DOHH2 (cell line): ENCODE measurements at regions not wholly inside any gene's neighbourhood (a gene's known extent, or its start where the extent isn't known, plus 50 kb on each side); places are given as distances from the start of the nearest gene placed in this dataset.

ENCODE experiments used
- H3F3A ChIP-seq: fragments of 200-600 bp; sonication (generic), shearing (Covaris generic); 2 replicates; pipeline ENCODE4 v1.6.0; 2016; ENCODE audit warnings: antibody characterized with exemption, mild to moderate bottlenecking; ENCODE audit not compliant: control insufficient read depth, insufficient read depth
- H3K27ac ChIP-seq: fragments of 200-600 bp; sonication (generic); 2 replicates; pipeline ENCODE4 v1.5.1; 2014; ENCODE audit warnings: low read depth, mild to moderate bottlenecking, low read length, moderate library complexity
- H3K27me3 ChIP-seq: fragments of 200-600 bp; sonication (generic); 2 replicates; pipeline ENCODE4 v1.6.1; 2014; ENCODE audit warnings: mild to moderate bottlenecking, low read length, mixed read lengths; ENCODE audit not compliant: control insufficient read depth
- H3K36me3 ChIP-seq: fragments of 200-600 bp; sonication (generic); 2 replicates; pipeline ENCODE4 v1.6.1; 2014; ENCODE audit warnings: mild to moderate bottlenecking, low read length, moderate library complexity, mixed read lengths; ENCODE audit not compliant: control insufficient read depth
- H3K4me1 ChIP-seq: fragments of 200-600 bp; sonication (generic); 2 replicates; pipeline ENCODE4 v1.6.1; 2014; ENCODE audit warnings: mild to moderate bottlenecking, low read length, mixed read lengths; ENCODE audit not compliant: control insufficient read depth
- H3K4me2 ChIP-seq: fragments of 200-600 bp; sonication (generic); 2 replicates; pipeline ENCODE4 v1.6.0; 2014; ENCODE audit warnings: mild to moderate bottlenecking, low read length, moderate library complexity
- H3K4me3 ChIP-seq: fragments of 200-600 bp; sonication (generic); 2 replicates; pipeline ENCODE4 v1.5.1; 2014; ENCODE audit warnings: mild to moderate bottlenecking, low read length, mixed read lengths
- H3K79me2 ChIP-seq: fragments of 200-600 bp; sonication (generic); 2 replicates; pipeline ENCODE4 v1.6.1; 2014; ENCODE audit warnings: mild to moderate bottlenecking, low read length, mixed read lengths; ENCODE audit not compliant: control insufficient read depth
- H3K9me2 ChIP-seq: fragments of 200-600 bp; sonication (generic); replicated peaks from 2 replicates; pipeline ENCODE4 v1.6.1; 2014; ENCODE audit warnings: mild to moderate bottlenecking, low read length, mixed read lengths; ENCODE audit not compliant: control insufficient read depth
- H3K9me3 ChIP-seq: fragments of 200-600 bp; sonication (generic); 2 replicates; pipeline ENCODE4 v1.6.1; 2014; ENCODE audit warnings: antibody characterized with exemption, low read length, mixed read lengths; ENCODE audit not compliant: control insufficient read depth, insufficient read depth
- H4K20me1 ChIP-seq: fragments of 200-600 bp; sonication (generic); 2 replicates; pipeline ENCODE4 v1.6.0; 2014; ENCODE audit warnings: low read depth, mild to moderate bottlenecking, antibody characterized with exemption, low read length, moderate library complexity; ENCODE audit not compliant: control insufficient read depth, insufficient read depth
- EZH2phosphoT487 ChIP-seq: fragments of 200-600 bp; sonication (generic); IDR thresholded peaks from 2 replicates; pipeline ENCODE4 v1.6.1; 2017; ENCODE audit warnings: borderline replicate concordance, mild to moderate bottlenecking, antibody characterized with exemption, low read length, moderate library complexity, mixed read lengths
- TF ChIP-seq, protein P1 (sequence below): fragments of 200-600 bp; sonication (generic); IDR thresholded peaks from one replicate; pipeline ENCODE4 v1.5.1; 2014; ENCODE audit warnings: antibody characterized with exemption, mild to moderate bottlenecking, low read depth, low read length; ENCODE audit not compliant: poor library complexity, severe bottlenecking

DNA sequence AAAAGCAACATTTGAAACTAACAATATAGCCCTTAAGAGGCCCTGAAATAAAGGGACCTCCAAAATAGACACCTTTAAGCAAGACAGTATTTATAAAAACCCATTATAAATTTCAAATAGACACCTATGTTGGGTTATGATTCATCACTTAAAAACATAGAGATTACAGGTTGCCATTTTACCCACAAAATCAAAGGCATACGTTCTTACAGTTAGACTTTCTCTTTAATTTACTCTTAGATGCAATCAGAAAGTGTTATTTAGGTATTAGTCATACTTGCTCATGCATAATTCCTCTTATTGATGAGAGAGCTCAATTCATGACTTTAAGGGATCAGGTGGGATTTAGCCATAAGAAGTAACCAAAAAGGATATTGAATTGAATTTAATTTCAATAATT lies 51.5 kb upstream of the TMEM200A start:
- Histone ChIP-seq H3F3A (no peaks in the 10 kb centered on the region), H3K4me2 (no peak overlapping the region), H3K27ac (no peak overlapping the region), H3K4me1 (no peaks in the 10 kb centered on the region), H4K20me1 (no peaks in the 10 kb centered on the region), H3K9me2 (no peaks in the 10 kb centered on the region), H3K36me3 (no peaks in the 10 kb centered on the region), H3K27me3 (no peaks in the 10 kb centered on the region), H3K79me2 (no peaks in the 10 kb centered on the region), H3K4me3 (no peak overlapping the region), H3K9me3 (no peaks in the 10 kb centered on the region)
- TF ChIP-seq, protein P1, sequence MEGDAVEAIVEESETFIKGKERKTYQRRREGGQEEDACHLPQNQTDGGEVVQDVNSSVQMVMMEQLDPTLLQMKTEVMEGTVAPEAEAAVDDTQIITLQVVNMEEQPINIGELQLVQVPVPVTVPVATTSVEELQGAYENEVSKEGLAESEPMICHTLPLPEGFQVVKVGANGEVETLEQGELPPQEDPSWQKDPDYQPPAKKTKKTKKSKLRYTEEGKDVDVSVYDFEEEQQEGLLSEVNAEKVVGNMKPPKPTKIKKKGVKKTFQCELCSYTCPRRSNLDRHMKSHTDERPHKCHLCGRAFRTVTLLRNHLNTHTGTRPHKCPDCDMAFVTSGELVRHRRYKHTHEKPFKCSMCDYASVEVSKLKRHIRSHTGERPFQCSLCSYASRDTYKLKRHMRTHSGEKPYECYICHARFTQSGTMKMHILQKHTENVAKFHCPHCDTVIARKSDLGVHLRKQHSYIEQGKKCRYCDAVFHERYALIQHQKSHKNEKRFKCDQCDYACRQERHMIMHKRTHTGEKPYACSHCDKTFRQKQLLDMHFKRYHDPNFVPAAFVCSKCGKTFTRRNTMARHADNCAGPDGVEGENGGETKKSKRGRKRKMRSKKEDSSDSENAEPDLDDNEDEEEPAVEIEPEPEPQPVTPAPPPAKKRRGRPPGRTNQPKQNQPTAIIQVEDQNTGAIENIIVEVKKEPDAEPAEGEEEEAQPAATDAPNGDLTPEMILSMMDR, result no peak
- no peak for TF ChIP-seq EZH2phosphoT487

DNA sequence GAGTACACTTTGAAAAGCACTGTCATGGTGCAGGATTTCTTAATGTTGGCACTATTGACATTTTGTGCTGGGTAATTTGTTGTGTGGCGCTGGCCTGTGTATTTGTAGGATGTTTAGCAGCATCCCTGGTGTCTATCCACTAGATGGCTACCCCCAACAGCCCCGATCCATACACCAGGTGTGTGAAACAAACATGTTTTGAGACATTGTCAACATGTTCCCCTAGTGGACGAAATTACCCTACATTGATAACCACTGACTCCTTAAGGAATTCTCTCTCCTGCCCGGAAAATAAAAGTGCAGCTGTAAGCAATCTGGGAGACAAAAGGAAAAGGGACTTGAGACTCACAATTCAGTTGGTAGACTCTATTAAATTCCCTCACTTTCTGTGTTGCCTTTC lies 52.6 kb upstream of the TMEM200A start:
- H3K36me3 ChIP-seq, result no peaks in the 10 kb centered on the region
- no peaks in the 10 kb centered on the region for H3K9me2 ChIP-seq
- H3K9me3 ChIP-seq, result no peaks in the 10 kb centered on the region
- no peaks in the 10 kb centered on the region for H3K4me1 ChIP-seq
- TF ChIP-seq, protein P1, result no peak
- TF ChIP-seq EZH2phosphoT487, result no peak
- no peak overlapping the region for H3K27ac ChIP-seq
- H3K79me2 ChIP-seq, result no peaks in the 10 kb centered on the region
- no peaks in the 10 kb centered on the region for H3K27me3 ChIP-seq
- no peak overlapping the region for H3K4me2 ChIP-seq
- no peaks in the 10 kb centered on the region for H4K20me1 ChIP-seq
- no peak overlapping the region for H3K4me3 ChIP-seq
- H3F3A ChIP-seq, result no peaks in the 10 kb centered on the region

DNA sequence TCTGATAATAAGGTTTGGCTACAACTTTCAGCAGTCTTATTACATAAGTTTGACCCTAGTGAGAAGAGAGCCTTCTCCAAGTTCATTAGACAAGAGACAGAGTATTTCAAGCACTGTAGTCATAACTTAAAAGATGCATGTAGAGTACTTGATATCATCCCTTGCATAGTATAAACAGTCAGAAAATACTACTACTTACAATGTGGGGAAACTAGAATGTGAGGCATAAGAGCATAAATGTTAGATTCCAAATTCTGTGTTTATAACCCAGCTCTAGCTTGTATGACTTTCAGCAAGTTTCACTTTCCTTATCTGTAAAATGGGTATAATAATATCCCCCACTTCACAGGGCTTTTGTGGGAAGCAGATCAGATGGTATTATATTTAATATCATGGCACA lies 56.8 kb upstream of the TMEM200A start:
- Histone ChIP-seq H3K27me3 (no peaks in the 10 kb centered on the region), H3K4me2 (no peak overlapping the region), H4K20me1 (no peaks in the 10 kb centered on the region), H3K79me2 (no peaks in the 10 kb centered on the region), H3F3A (no peaks in the 10 kb centered on the region), H3K27ac (no peak overlapping the region), H3K9me2 (no peaks in the 10 kb centered on the region), H3K36me3 (no peaks in the 10 kb centered on the region), H3K4me1 (no peaks in the 10 kb centered on the region), H3K4me3 (no peak overlapping the region), H3K9me3 (no peaks in the 10 kb centered on the region)
- no peak for TF ChIP-seq EZH2phosphoT487
- TF ChIP-seq, protein P1, result no peak

DNA sequence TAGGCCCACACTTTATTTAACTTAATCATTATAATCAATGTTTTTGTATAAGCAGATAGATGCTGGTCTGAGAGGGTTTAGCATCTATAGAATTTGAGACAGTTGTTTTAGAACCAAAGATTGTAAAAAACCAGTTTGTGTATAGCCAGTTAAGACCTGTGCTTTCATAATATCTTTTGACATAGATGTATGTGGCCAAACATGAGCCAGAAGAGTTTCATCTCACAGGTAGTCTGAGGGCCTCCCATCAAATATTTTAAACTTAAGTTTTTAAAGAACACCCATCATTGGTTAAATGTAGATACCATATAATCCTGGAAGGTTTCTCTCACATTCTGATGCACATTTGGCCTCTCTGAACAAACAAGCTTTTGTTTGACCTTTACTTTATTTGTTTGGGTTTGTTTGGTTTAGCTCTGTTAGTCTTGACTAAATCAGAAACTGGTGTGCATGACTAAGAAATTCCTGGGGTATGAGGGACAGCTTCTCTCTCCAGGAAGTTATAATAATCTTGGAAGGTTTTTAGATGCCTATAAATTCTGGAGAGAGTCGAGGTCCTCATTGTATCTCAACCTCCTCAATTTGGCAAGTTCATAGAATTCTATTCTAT lies 58.0 kb upstream of the TMEM200A start:
- no peaks in the 10 kb centered on the region for H3K36me3 ChIP-seq
- H3K4me1 ChIP-seq, result no peaks in the 10 kb centered on the region
- no peak overlapping the region for H3K4me2 ChIP-seq
- H3K27ac ChIP-seq, result no peak overlapping the region
- no peaks in the 10 kb centered on the region for H3K27me3 ChIP-seq
- TF ChIP-seq, protein P1, result no peak
- no peak for TF ChIP-seq EZH2phosphoT487
- no peaks in the 10 kb centered on the region for H3F3A ChIP-seq
- H3K9me3 ChIP-seq, result no peaks in the 10 kb centered on the region
- H3K9me2 ChIP-seq, result no peaks in the 10 kb centered on the region
- no peaks in the 10 kb centered on the region for H4K20me1 ChIP-seq
- no peaks in the 10 kb centered on the region for H3K79me2 ChIP-seq
- no peak overlapping the region for H3K4me3 ChIP-seq
